ENCODE measurements at regions not wholly inside any gene's neighbourhood (a gene's known extent, or its start where the extent isn't known, plus 50 kb on each side); places are given as distances from the start of the nearest gene placed in this dataset.
"Not testable (repeated sequence)": the region's sequence is repeated elsewhere in the genome, so short reads cannot be mapped to it uniquely, and the experiment has no call there.

- DNase-seq (ENCODE audit: low read depth), result no peak
Observed at GRCh38 chr1:178643349-178643748, 81.7 kb upstream of the RALGPS2 start.

- DNase-seq (ENCODE audit: low read depth), result no peak
Observed at GRCh38 chr1:178643831-178644230, 81.2 kb upstream of the RALGPS2 start.

GRCh38 chr1:178644308-178645120 lies 80.5 kb upstream of the RALGPS2 start:
- no peak for DNase-seq (ENCODE audit: low read depth)

GRCh38 chr1:178645157-178645807 lies 79.8 kb upstream of the RALGPS2 start:
- no peak for DNase-seq (ENCODE audit: low read depth)

- no peak for DNase-seq (ENCODE audit: low read depth)
Observed at GRCh38 chr1:178645808-178646200, 79.2 kb upstream of the RALGPS2 start.

- DNase-seq (ENCODE audit: low read depth), result no peak
Observed at GRCh38 chr1:178646821-178647220, 78.2 kb upstream of the RALGPS2 start.

- no peak for DNase-seq (ENCODE audit: low read depth)
Observed at GRCh38 chr1:178648151-178648550, 76.9 kb upstream of the RALGPS2 start.

- DNase-seq (ENCODE audit: low read depth), result no peak
Observed at GRCh38 chr1:178649582-178650350, 75.3 kb upstream of the RALGPS2 start.

GRCh38 chr1:178650934-178651511 lies 74.0 kb upstream of the RALGPS2 start:
- no peak for DNase-seq (ENCODE audit: low read depth)

GRCh38 chr1:178651742-178652141 lies 73.3 kb upstream of the RALGPS2 start:
- DNase-seq (ENCODE audit: low read depth), result no peak

GRCh38 chr1:178652506-178653490 lies 72.2 kb upstream of the RALGPS2 start:
- no peak for DNase-seq (ENCODE audit: low read depth)

GRCh38 chr1:178659789-178660208 lies 65.2 kb upstream of the RALGPS2 start:
- DNase-seq (ENCODE audit: low read depth), result no peak

GRCh38 chr1:178660461-178660860 lies 64.6 kb upstream of the RALGPS2 start:
- no peak for DNase-seq (ENCODE audit: low read depth)

GRCh38 chr1:178664278-178664677 lies 60.8 kb upstream of the RALGPS2 start:
- DNase-seq (ENCODE audit: low read depth), result no peak

- DNase-seq (ENCODE audit: low read depth), result no peak
Observed at GRCh38 chr1:178665579-178665978, 59.5 kb upstream of the RALGPS2 start.

GRCh38 chr1:178666891-178667290 lies 58.2 kb upstream of the RALGPS2 start:
- DNase-seq (ENCODE audit: low read depth), result not testable (repeated sequence)

- DNase-seq (ENCODE audit: low read depth), result no peak
Observed at GRCh38 chr1:178672434-178672833, 52.6 kb upstream of the RALGPS2 start.

GRCh38 chr1:178674559-178674958 lies 50.5 kb upstream of the RALGPS2 start:
- not testable (repeated sequence) for DNase-seq (ENCODE audit: low read depth)
